CD4-positive, CD25-positive, alpha-beta regulatory T cell (primary cell): ENCODE measurements at regions not wholly inside any gene's neighbourhood (a gene's known extent, or its start where the extent isn't known, plus 50 kb on each side); places are given as distances from the start of the nearest gene placed in this dataset.
A peak's percentile ranks its signal among the peaks of the same experiment; 100 is the strongest.

Experiments used
- ATAC-seq, 2 donors: fragments of 150-1000 bp; cut with Tn5 transposase; one replicate each; pipeline ENCODE4 v1.10.0; 2021; ENCODE audit warnings: low read depth in 2 of 2, moderate number of reproducible peaks in 2 of 2, moderate library complexity in 1 of 2
- DNase-seq, 3 donors: peaks; one replicate each; pipeline versions ENCODE4 v3.0.0 to v3.0.0-alpha.2; 2012 to 2022; ENCODE audit warnings: mixed read lengths in 1 of 3
- H3K27ac ChIP-seq: one replicate; pipeline ENCODE4 v1.7.0; 2013; ENCODE audit warnings: mild to moderate bottlenecking, low read length; ENCODE audit not compliant: insufficient read depth, poor library complexity, severe bottlenecking
- H3K27me3 ChIP-seq: one replicate; pipeline ENCODE4 v1.7.0; 2013; ENCODE audit warnings: low read length; ENCODE audit not compliant: control insufficient read depth, insufficient read depth
- H3K36me3 ChIP-seq: one replicate; pipeline ENCODE4 v1.7.0; 2013; ENCODE audit warnings: mild to moderate bottlenecking, low read length, moderate library complexity; ENCODE audit not compliant: control insufficient read depth, insufficient read depth
- H3K4me1 ChIP-seq: 2 replicates; pipeline ENCODE4 v1.7.0; 2013; ENCODE audit warnings: mild to moderate bottlenecking, low read length; ENCODE audit not compliant: insufficient read depth, control insufficient read depth, poor library complexity, severe bottlenecking
- H3K4me3 ChIP-seq: one replicate; pipeline ENCODE4 v1.7.0; 2013; ENCODE audit warnings: low read depth, mild to moderate bottlenecking, low read length, moderate library complexity
- H3K9me3 ChIP-seq, 2 experiments: 1 replicate in 1 of 2; 2 replicates in 1 of 2; pipeline ENCODE4 v1.7.0; 2013; ENCODE audit warnings: low read length in 2 of 2, mild to moderate bottlenecking in 1 of 2, moderate library complexity in 1 of 2; ENCODE audit not compliant: control insufficient read depth in 2 of 2
- H3K27ac Mint-ChIP-seq, 3 donors: one replicate each; pipeline ENCODE4 v1.8.0; 2020 to 2022; ENCODE audit warnings: mild to moderate bottlenecking in 3 of 3, mixed read lengths in 3 of 3, moderate library complexity in 2 of 3
- H3K27me3 Mint-ChIP-seq: one replicate; pipeline ENCODE4 v1.8.0; 2022; ENCODE audit warnings: mild to moderate bottlenecking, mixed read lengths
- H3K36me3 Mint-ChIP-seq: one replicate; pipeline ENCODE4 v1.8.0; 2020; ENCODE audit warnings: mixed read lengths
- H3K4me1 Mint-ChIP-seq, 4 donors: one replicate each; pipeline ENCODE4 v1.8.0; 2020 to 2022; ENCODE audit warnings: mixed read lengths in 4 of 4, mild to moderate bottlenecking in 1 of 4
- H3K4me3 Mint-ChIP-seq, 4 donors: one replicate each; pipeline ENCODE4 v1.8.0; 2020 to 2022; ENCODE audit warnings: mild to moderate bottlenecking in 4 of 4, mixed read lengths in 4 of 4, moderate library complexity in 3 of 4
- H3K9me3 Mint-ChIP-seq, 7 donors: one replicate each; pipeline ENCODE4 v1.8.0; 2020 to 2022; ENCODE audit warnings: mixed read lengths in 7 of 7, mild to moderate bottlenecking in 3 of 7, moderate library complexity in 2 of 7

- H3K27me3 Mint-ChIP-seq: no peaks in the 10 kb centered on the region
- Histone ChIP-seq H3K4me3 (no peak overlapping the region), H3K4me1 (peaks cover 64% of the 10 kb centered on the region), H3K36me3 (no peaks in the 10 kb centered on the region), H3K9me3 (no peaks in the 10 kb centered on the region), H3K27ac (peak overlapping the region; percentile 72), H3K27me3 (no peaks in the 10 kb centered on the region)
- H3K4me1 Mint-ChIP-seq: peaks cover 50 to 85% (median 72%) of the 10 kb centered on the region in 4 donors
- H3K4me3 Mint-ChIP-seq: peak overlapping the region in 2 of 4 donors; percentile 8 to 43
- peaks cover 11% of the 10 kb centered on the region for H3K36me3 Mint-ChIP-seq
- no peak for ATAC-seq
- H3K27ac Mint-ChIP-seq: peak overlapping the region; percentile 83 to 98 (median 92)
- peaks cover 0 to 19% (median 5%) of the 10 kb centered on the region in 7 donors for H3K9me3 Mint-ChIP-seq
- no peak for DNase-seq
Measured at GRCh38 chr6:149149653-149150052, 167.9 kb upstream of the TAB2 start.

GRCh38 chr6:149150301-149150700 lies 167.2 kb upstream of the TAB2 start:
- Histone ChIP-seq H3K9me3 (no peaks in the 10 kb centered on the region), H3K36me3 (no peaks in the 10 kb centered on the region), H3K27me3 (no peaks in the 10 kb centered on the region), H3K4me1 (peaks cover 68% of the 10 kb centered on the region), H3K4me3 (no peak overlapping the region), H3K27ac (no peak overlapping the region)
- peaks cover 52 to 90% (median 74%) of the 10 kb centered on the region in 4 donors for H3K4me1 Mint-ChIP-seq
- no peak for DNase-seq
- peaks cover 11% of the 10 kb centered on the region for H3K36me3 Mint-ChIP-seq
- peak overlapping the region; percentile 13 to 92 (median 76) for H3K27ac Mint-ChIP-seq
- H3K4me3 Mint-ChIP-seq: no peak overlapping the region
- peaks cover 0 to 19% (median 5%) of the 10 kb centered on the region in 7 donors for H3K9me3 Mint-ChIP-seq
- no peak for ATAC-seq
- H3K27me3 Mint-ChIP-seq: no peaks in the 10 kb centered on the region

- peak overlapping the region in 1 of 4 donors; percentile 21 for H3K4me3 Mint-ChIP-seq
- H3K36me3 Mint-ChIP-seq: peaks cover 7% of the 10 kb centered on the region
- peaks cover 56 to 89% (median 75%) of the 10 kb centered on the region in 4 donors for H3K4me1 Mint-ChIP-seq
- H3K27ac Mint-ChIP-seq: peak overlapping the region; percentile 13 to 92 (median 76)
- Histone ChIP-seq H3K4me1 (peaks cover 68% of the 10 kb centered on the region), H3K27me3 (no peaks in the 10 kb centered on the region), H3K9me3 (no peaks in the 10 kb centered on the region), H3K4me3 (no peak overlapping the region), H3K27ac (no peak overlapping the region), H3K36me3 (no peaks in the 10 kb centered on the region)
- H3K9me3 Mint-ChIP-seq: peaks cover 0 to 17% (median 3%) of the 10 kb centered on the region in 7 donors
- ATAC-seq (peak in 1 of 2 donors; percentile 45), DNase-seq (peak in 1 of 3 donors; percentile 42)
- no peaks in the 10 kb centered on the region for H3K27me3 Mint-ChIP-seq
Measured at GRCh38 chr6:149150801-149151398, 166.6 kb upstream of the TAB2 start.

GRCh38 chr6:149152521-149152920 lies 165.0 kb upstream of the TAB2 start:
- Mint-ChIP-seq H3K27ac (peak overlapping the region; percentile 88 to 97 (median 92)), H3K36me3 (no peaks in the 10 kb centered on the region), H3K9me3 (peaks cover 0 to 13% (median 1%) of the 10 kb centered on the region in 7 donors)

DNA sequence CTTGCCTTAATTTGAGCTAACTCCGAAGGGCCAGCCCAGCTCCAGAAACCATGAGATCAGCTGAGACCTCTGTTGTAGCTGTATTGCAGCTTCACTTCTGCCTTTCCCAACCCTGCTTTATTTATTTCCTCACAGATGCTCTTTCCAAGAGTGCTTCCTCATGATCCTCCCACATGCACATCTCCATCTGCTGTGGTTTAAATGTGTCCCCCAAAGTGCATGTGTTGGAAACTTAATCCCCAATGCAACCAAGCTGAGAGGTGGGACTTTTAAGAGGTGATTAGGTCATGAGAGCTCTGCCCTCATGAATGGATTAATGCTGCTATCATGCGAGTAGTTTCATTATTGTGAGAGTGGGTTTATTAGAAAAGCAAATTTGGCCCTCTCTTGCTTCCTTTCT lies 164.4 kb upstream of the TAB2 start:
- Histone ChIP-seq H3K36me3 (no peaks in the 10 kb centered on the region), H3K4me3 (no peak overlapping the region), H3K4me1 (peaks cover 53% of the 10 kb centered on the region), H3K27me3 (no peaks in the 10 kb centered on the region), H3K9me3 (no peaks in the 10 kb centered on the region), H3K27ac (no peak overlapping the region)
- H3K4me3 Mint-ChIP-seq: peak overlapping the region in 3 of 4 donors; percentile 42 to 67 (median 61)
- peaks cover 0 to 13% (median 1%) of the 10 kb centered on the region in 7 donors for H3K9me3 Mint-ChIP-seq
- no peaks in the 10 kb centered on the region for H3K36me3 Mint-ChIP-seq
- ATAC-seq: no peak
- DNase-seq: no peak
- H3K4me1 Mint-ChIP-seq: peaks cover 37 to 67% (median 57%) of the 10 kb centered on the region in 4 donors
- peak overlapping the region; percentile 88 to 97 (median 92) for H3K27ac Mint-ChIP-seq
- H3K27me3 Mint-ChIP-seq: no peaks in the 10 kb centered on the region

More at GRCh38 chr6:149152521-149152920, 165.0 kb upstream of the TAB2 start:
- Histone ChIP-seq H3K27me3 (no peaks in the 10 kb centered on the region), H3K4me3 (no peak overlapping the region), H3K4me1 (peaks cover 59% of the 10 kb centered on the region), H3K36me3 (no peaks in the 10 kb centered on the region), H3K27ac (no peak overlapping the region), H3K9me3 (no peaks in the 10 kb centered on the region)
- DNase-seq (no peak), ATAC-seq (no peak)
- Mint-ChIP-seq H3K4me1 (peaks cover 42 to 72% (median 61%) of the 10 kb centered on the region in 4 donors), H3K4me3 (peak overlapping the region in 1 of 4 donors; percentile 53), H3K27me3 (no peaks in the 10 kb centered on the region)

DNA sequence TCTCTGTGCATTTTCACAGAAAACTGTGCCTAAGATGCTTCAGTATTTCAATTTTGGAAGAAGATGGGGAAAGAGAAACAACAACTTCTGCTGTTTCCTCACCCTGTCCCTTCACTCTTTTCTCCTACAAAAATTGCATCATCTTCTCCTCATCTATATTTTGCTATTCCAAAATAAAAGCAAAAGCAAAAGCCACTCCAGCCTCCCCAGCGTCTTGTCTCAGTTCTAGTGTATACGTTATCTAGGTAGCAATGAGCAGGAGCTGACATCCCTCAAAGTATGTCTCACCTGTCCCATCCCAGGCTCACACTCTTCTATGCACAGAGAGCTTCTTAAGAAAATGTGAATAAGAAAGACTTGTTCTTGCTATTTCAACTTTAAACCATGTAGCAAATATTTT lies 163.8 kb upstream of the TAB2 start:
- DNase-seq (no peak), ATAC-seq (no peak)
- peak overlapping the region; percentile 88 to 97 (median 92) for H3K27ac Mint-ChIP-seq
- peak overlapping the region in 3 of 4 donors; percentile 42 to 67 (median 61) for H3K4me3 Mint-ChIP-seq
- no peaks in the 10 kb centered on the region for H3K9me3 ChIP-seq
- no peaks in the 10 kb centered on the region for H3K27me3 ChIP-seq
- H3K9me3 Mint-ChIP-seq: peaks cover 0 to 13% (median 1%) of the 10 kb centered on the region in 7 donors
- H3K4me1 Mint-ChIP-seq: peaks cover 32 to 61% (median 51%) of the 10 kb centered on the region in 4 donors
- no peaks in the 10 kb centered on the region for H3K36me3 Mint-ChIP-seq
- peaks cover 47% of the 10 kb centered on the region for H3K4me1 ChIP-seq
- H3K27me3 Mint-ChIP-seq: no peaks in the 10 kb centered on the region
- peak overlapping the region; percentile 48 for H3K27ac ChIP-seq
- H3K4me3 ChIP-seq: peak overlapping the region; percentile 26
- H3K36me3 ChIP-seq: no peaks in the 10 kb centered on the region

DNA sequence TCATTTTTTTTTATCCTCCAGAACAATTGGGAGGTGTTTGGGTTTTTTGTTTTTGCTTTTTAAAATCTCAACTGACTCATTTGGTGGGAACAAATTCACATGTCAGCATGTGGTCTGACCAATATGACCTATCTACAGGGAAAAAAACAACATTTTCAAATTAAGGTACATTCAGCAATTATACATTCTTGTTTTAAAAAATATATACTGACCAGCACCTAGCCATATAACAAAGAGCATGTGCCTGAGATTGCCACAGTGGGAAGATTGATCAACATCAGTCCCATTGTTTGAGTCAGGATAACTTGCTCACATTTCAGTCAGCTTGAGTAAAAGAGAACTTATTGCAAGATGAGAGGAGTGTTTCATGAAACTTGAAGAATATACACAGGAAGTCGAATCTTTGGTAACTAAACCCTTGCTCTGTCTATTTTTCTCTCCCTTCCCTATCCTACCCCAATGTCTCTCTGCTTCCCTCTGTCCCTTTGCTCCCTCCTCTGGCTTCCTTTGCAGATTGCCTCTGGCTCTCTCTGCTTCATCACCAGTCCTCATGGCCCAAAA lies 163.2 kb upstream of the TAB2 start:
- DNase-seq (peak in 1 of 3 donors; percentile 42), ATAC-seq (no peak)
- Mint-ChIP-seq H3K4me3 (peak overlapping the region in 1 of 4 donors; percentile 42), H3K4me1 (peaks cover 26 to 54% (median 45%) of the 10 kb centered on the region in 4 donors), H3K9me3 (peaks cover 0 to 7% (median 1%) of the 10 kb centered on the region in 7 donors), H3K27ac (peak overlapping the region; percentile 47 to 97 (median 92)), H3K36me3 (peaks cover 4% of the 10 kb centered on the region), H3K27me3 (no peaks in the 10 kb centered on the region)
- Histone ChIP-seq H3K27me3 (no peaks in the 10 kb centered on the region), H3K36me3 (no peaks in the 10 kb centered on the region), H3K4me3 (peak overlapping the region; percentile 45), H3K27ac (peak overlapping the region; percentile 48), H3K9me3 (no peaks in the 10 kb centered on the region), H3K4me1 (peaks cover 41% of the 10 kb centered on the region)
